ENCODE measurements at regions not wholly inside any gene's neighbourhood (a gene's known extent, or its start where the extent isn't known, plus 50 kb on each side); places are given as distances from the start of the nearest gene placed in this dataset.

DNA sequence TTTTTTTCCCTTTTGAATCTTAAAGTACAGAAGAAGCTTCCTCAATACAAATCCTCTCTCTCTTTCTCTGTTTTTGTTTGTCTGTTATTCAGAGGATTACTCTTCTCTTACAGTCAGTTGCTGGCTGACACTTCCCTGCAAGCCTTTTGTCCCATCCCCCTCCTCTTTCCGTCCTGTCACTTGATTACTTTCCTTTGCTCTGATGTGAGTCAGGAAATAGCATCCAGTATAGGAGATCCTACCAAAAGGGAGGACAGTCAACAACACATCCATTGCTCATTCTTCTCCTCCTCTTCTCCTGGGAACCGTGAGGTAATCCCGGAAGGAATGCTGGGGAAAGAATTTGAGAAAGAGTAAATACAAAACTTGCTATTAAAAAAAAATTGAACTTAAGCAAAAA, 79.3 kb upstream of the SCN7A start:
- Histone ChIP-seq H3K4me1 (replicated peaks in 1 of 2; ENCODE audit: control insufficient read depth in 2 of 2, insufficient read depth in 2 of 2, low read length in 2 of 2) (no peaks in the 10 kb centered on the region), H3K9ac (ENCODE audit: insufficient read depth in 1 of 2, low read depth in 2 of 2, low read length in 2 of 2) (no peak overlapping the region), H3K9me3 (replicated peaks; ENCODE audit: control insufficient read depth, insufficient read depth, low read depth, low read length) (no peaks in the 10 kb centered on the region), H2AFZ (ENCODE audit: low read depth, low read length) (no peak overlapping the region), H3K36me3 (ENCODE audit: control insufficient read depth, insufficient read depth, low read length) (no peaks in the 10 kb centered on the region), H3K27me3 (ENCODE audit: control insufficient read depth in 2 of 2, insufficient read depth in 2 of 2, low read length in 2 of 2) (no peaks in the 10 kb centered on the region), H3K9me1 (ENCODE audit: control insufficient read depth, insufficient read depth, low read length) (no peaks in the 10 kb centered on the region), H3K27ac (ENCODE audit: extremely low read depth, low read depth, low read length) (no peak overlapping the region), H3K79me2 (ENCODE audit: control insufficient read depth, insufficient read depth, low read length) (no peaks in the 10 kb centered on the region), H3K4me2 (ENCODE audit: insufficient read depth, low read length) (no peak overlapping the region), H4K20me1 (replicated peaks; ENCODE audit: control insufficient read depth, insufficient read depth, low read length) (no peaks in the 10 kb centered on the region), H3K4me3 (no peak overlapping the region)
- no TSS peak for BruUV-seq (replicated peaks)
- DNase-seq (ENCODE audit: extremely low read depth in 1 of 4, low spot score in 3 of 4) (peak in 1 of 4 experiments; percentile 12), ATAC-seq (peak; percentile 51; the same call in 2 of the 3 replicates), FAIRE-seq (no peak)
- intact Hi-C loops (cut with micrococcal nuclease), result no loop called here
- POLR2A ChIA-PET, result no interaction called here
- CTCF ChIA-PET (ENCODE audit: low intra/inter-chr PET ratio), result no interaction called here
- in situ Hi-C loops (cut with MboI), result no loop called here
- 6% methylated on average over 3 of the region's 3 CpGs for WGBS (ENCODE audit: insufficient coverage, low coverage, missing lambda C conversion rate)
- TF ChIP-seq ZNF197 (CRISPR knock-in tag; IDR thresholded peaks at IDR 0.05; ENCODE audit: low read depth), result no peak
- no peak for TF ChIP-seq CHD7 (IDR thresholded peaks at IDR 0.05; ENCODE audit: low read depth, low read length)
- no peak for TF ChIP-seq NRF1 (conservative IDR thresholded peaks at IDR 0.05 in 1 of 2, IDR thresholded peaks at IDR 0.05 in 1 of 2)
- TF ChIP-seq, protein P1, sequence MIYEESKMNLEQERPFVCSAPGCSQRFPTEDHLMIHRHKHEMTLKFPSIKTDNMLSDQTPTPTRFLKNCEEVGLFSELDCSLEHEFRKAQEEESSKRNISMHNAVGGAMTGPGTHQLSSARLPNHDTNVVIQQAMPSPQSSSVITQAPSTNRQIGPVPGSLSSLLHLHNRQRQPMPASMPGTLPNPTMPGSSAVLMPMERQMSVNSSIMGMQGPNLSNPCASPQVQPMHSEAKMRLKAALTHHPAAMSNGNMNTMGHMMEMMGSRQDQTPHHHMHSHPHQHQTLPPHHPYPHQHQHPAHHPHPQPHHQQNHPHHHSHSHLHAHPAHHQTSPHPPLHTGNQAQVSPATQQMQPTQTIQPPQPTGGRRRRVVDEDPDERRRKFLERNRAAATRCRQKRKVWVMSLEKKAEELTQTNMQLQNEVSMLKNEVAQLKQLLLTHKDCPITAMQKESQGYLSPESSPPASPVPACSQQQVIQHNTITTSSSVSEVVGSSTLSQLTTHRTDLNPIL (CRISPR knock-in tag; IDR thresholded peaks at IDR 0.05), result no peak
- TF ChIP-seq, protein P2, sequence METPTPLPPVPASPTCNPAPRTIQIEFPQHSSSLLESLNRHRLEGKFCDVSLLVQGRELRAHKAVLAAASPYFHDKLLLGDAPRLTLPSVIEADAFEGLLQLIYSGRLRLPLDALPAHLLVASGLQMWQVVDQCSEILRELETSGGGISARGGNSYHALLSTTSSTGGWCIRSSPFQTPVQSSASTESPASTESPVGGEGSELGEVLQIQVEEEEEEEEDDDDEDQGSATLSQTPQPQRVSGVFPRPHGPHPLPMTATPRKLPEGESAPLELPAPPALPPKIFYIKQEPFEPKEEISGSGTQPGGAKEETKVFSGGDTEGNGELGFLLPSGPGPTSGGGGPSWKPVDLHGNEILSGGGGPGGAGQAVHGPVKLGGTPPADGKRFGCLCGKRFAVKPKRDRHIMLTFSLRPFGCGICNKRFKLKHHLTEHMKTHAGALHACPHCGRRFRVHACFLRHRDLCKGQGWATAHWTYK (CRISPR knock-in tag; IDR thresholded peaks at IDR 0.05), result no peak
- TF ChIP-seq, protein P3, sequence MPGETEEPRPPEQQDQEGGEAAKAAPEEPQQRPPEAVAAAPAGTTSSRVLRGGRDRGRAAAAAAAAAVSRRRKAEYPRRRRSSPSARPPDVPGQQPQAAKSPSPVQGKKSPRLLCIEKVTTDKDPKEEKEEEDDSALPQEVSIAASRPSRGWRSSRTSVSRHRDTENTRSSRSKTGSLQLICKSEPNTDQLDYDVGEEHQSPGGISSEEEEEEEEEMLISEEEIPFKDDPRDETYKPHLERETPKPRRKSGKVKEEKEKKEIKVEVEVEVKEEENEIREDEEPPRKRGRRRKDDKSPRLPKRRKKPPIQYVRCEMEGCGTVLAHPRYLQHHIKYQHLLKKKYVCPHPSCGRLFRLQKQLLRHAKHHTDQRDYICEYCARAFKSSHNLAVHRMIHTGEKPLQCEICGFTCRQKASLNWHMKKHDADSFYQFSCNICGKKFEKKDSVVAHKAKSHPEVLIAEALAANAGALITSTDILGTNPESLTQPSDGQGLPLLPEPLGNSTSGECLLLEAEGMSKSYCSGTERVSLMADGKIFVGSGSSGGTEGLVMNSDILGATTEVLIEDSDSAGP (CRISPR knock-in tag; IDR thresholded peaks at IDR 0.05), result no peak
- TF ChIP-seq ZBTB1 (CRISPR knock-in tag; IDR thresholded peaks at IDR 0.05; ENCODE audit: borderline replicate concordance, low read depth), result no peak

All from K562 (cell line).